ENCODE measurements at regions not wholly inside any gene's neighbourhood (a gene's known extent, or its start where the extent isn't known, plus 50 kb on each side); places are given as distances from the start of the nearest gene placed in this dataset.

GRCh38 chr4:31356839-31357238, 636.7 kb downstream of the PCDH7 start:
- no peak for TF ChIP-seq POLR2A (IDR thresholded peaks at IDR 0.05; ENCODE audit: low read length)
- no peak for TF ChIP-seq GATA1 (IDR thresholded peaks at IDR 0.05; ENCODE audit: low read depth, low read length)
